ENCODE measurements at regions not wholly inside any gene's neighbourhood (a gene's known extent, or its start where the extent isn't known, plus 50 kb on each side); places are given as distances from the start of the nearest gene placed in this dataset.
"Not testable (repeated sequence)": the region's sequence is repeated elsewhere in the genome, so short reads cannot be mapped to it uniquely, and the experiment has no call there.

- DNase-seq (ENCODE audit: low spot score): peak; percentile 92
Observed at GRCh38 chr2:54065411-54065810, 50.0 kb upstream of the ACYP2 start.

GRCh38 chr2:54063967-54064535 lies 51.4 kb upstream of the ACYP2 start:
- no peak for DNase-seq (ENCODE audit: low spot score)

- DNase-seq (ENCODE audit: low spot score): no peak
Observed at GRCh38 chr2:54062401-54062800, 53.0 kb upstream of the ACYP2 start.

- DNase-seq (ENCODE audit: low spot score): no peak
Observed at GRCh38 chr2:54061272-54061671, 54.1 kb upstream of the ACYP2 start.

GRCh38 chr2:54059986-54060385 lies 55.4 kb upstream of the ACYP2 start:
- DNase-seq (ENCODE audit: low spot score): peak; percentile 29

- DNase-seq (ENCODE audit: low spot score): peak; percentile 20
Observed at GRCh38 chr2:54059504-54059903, 55.9 kb upstream of the ACYP2 start.

- no peak for DNase-seq (ENCODE audit: low spot score)
Observed at GRCh38 chr2:54058449-54058848, 57.0 kb upstream of the ACYP2 start.

- DNase-seq (ENCODE audit: low spot score): no peak
Observed at GRCh38 chr2:54054774-54055173, 60.6 kb upstream of the ACYP2 start.

- no peak for DNase-seq (ENCODE audit: low spot score)
Observed at GRCh38 chr2:54054271-54054670, 61.1 kb upstream of the ACYP2 start.

- DNase-seq (ENCODE audit: low spot score): no peak
Observed at GRCh38 chr2:54053830-54054229, 61.6 kb upstream of the ACYP2 start.

GRCh38 chr2:54052825-54053718 lies 62.3 kb upstream of the ACYP2 start:
- no peak for DNase-seq (ENCODE audit: low spot score)

- no peak for DNase-seq (ENCODE audit: low spot score)
Observed at GRCh38 chr2:54050445-54050844, 65.0 kb upstream of the ACYP2 start.

GRCh38 chr2:54049365-54049764 lies 66.0 kb upstream of the ACYP2 start:
- DNase-seq (ENCODE audit: low spot score): no peak

GRCh38 chr2:54048896-54049295 lies 66.5 kb upstream of the ACYP2 start:
- not testable (repeated sequence) for DNase-seq (ENCODE audit: low spot score)

- no peak for DNase-seq (ENCODE audit: low spot score)
Observed at GRCh38 chr2:54048117-54048785, 67.2 kb upstream of the ACYP2 start.

GRCh38 chr2:54047658-54048057 lies 67.8 kb upstream of the ACYP2 start:
- DNase-seq (ENCODE audit: low spot score): no peak

GRCh38 chr2:54047091-54047490 lies 68.3 kb upstream of the ACYP2 start:
- no peak for DNase-seq (ENCODE audit: low spot score)

- DNase-seq (ENCODE audit: low spot score): no peak
Observed at GRCh38 chr2:54042897-54043620, 72.3 kb upstream of the PSME4 start.

- DNase-seq (ENCODE audit: low spot score): peak; percentile 40
Observed at GRCh38 chr2:54042341-54042740, 71.5 kb upstream of the PSME4 start.

- DNase-seq (ENCODE audit: low spot score): no peak
Observed at GRCh38 chr2:54041135-54041534, 70.3 kb upstream of the PSME4 start.

GRCh38 chr2:54040685-54041084 lies 69.9 kb upstream of the PSME4 start:
- DNase-seq (ENCODE audit: low spot score): no peak

GRCh38 chr2:54040250-54040649 lies 69.5 kb upstream of the PSME4 start:
- no peak for DNase-seq (ENCODE audit: low spot score)
